Liver (tissue), 8 donors: ENCODE measurements at regions not wholly inside any gene's neighbourhood (a gene's known extent, or its start where the extent isn't known, plus 50 kb on each side); places are given as distances from the start of the nearest gene placed in this dataset.

Source experiments
- DNase-seq: peaks from one replicate; pipeline ENCODE4 v3.0.0-alpha.2; 2017; ENCODE audit warnings: low spot score
- H3K27ac ChIP-seq, 2 donors: one replicate each; pipeline ENCODE4 v1.7.0; 2013; ENCODE audit warnings: inconsistent platforms in 2 of 2, low read length in 2 of 2, control low read depth in 1 of 2, low read depth in 1 of 2, mild to moderate bottlenecking in 1 of 2
- H3K27me3 ChIP-seq, 4 donors: one replicate each; pipeline versions ENCODE4 v1.6.1 to v1.7.0; 2013; ENCODE audit warnings: low read length in 3 of 4, inconsistent platforms in 1 of 4, mild to moderate bottlenecking in 1 of 4, moderate library complexity in 1 of 4; ENCODE audit not compliant: control insufficient read depth in 4 of 4, insufficient read depth in 4 of 4
- H3K36me3 ChIP-seq, 4 donors: one replicate each; pipeline versions ENCODE4 v1.6.1 to v1.7.0; 2013; ENCODE audit warnings: low read length in 3 of 4, mild to moderate bottlenecking in 3 of 4, low read depth in 1 of 4, moderate library complexity in 1 of 4; ENCODE audit not compliant: control insufficient read depth in 4 of 4, insufficient read depth in 3 of 4
- H3K4me1 ChIP-seq, 4 donors: one replicate each; pipeline versions ENCODE4 v1.6.1 to v1.7.0; 2013; ENCODE audit warnings: low read length in 3 of 4, mild to moderate bottlenecking in 3 of 4, moderate library complexity in 1 of 4; ENCODE audit not compliant: control insufficient read depth in 4 of 4, insufficient read depth in 4 of 4
- H3K4me3 ChIP-seq, 3 donors: one replicate each; pipeline versions ENCODE4 v1.6.1 to v1.7.0; 2013; ENCODE audit warnings: low read length in 3 of 3, control low read depth in 1 of 3, low read depth in 1 of 3, mild to moderate bottlenecking in 1 of 3
- H3K9ac ChIP-seq, 2 donors: one replicate each; pipeline ENCODE4 v1.7.0; 2013; ENCODE audit warnings: low read length in 2 of 2, mild to moderate bottlenecking in 2 of 2, moderate library complexity in 2 of 2, control low read depth in 1 of 2, low read depth in 1 of 2
- H3K9me3 ChIP-seq, 4 donors: one replicate each; pipeline versions ENCODE4 v1.6.1 to v1.7.0; 2013; ENCODE audit warnings: low read length in 3 of 4; ENCODE audit not compliant: control insufficient read depth in 4 of 4
- ATF3 ChIP-seq: IDR thresholded peaks from 2 replicates; pipeline ENCODE4 v1.6.1; 2016; ENCODE audit warnings: antibody characterized with exemption
- CTCF ChIP-seq: fragments of 150-350 bp; IDR thresholded peaks from 2 replicates; pipeline ENCODE4 v1.5.1; 2017; ENCODE audit warnings: improper control_type of control experiment, low read depth, low read length; ENCODE audit not compliant: missing input control
- FOXA2 ChIP-seq: IDR thresholded peaks from 2 replicates; pipeline ENCODE4 v1.6.1; 2016; ENCODE audit warnings: antibody characterized with exemption
- HNF4A ChIP-seq, 2 donors: conservative IDR thresholded peaks; 2 replicates each; pipeline ENCODE4 v1.6.1; 2016; ENCODE audit warnings: antibody characterized with exemption in 2 of 2, mild to moderate bottlenecking in 2 of 2
- HNF4G ChIP-seq: IDR thresholded peaks from 2 replicates; pipeline ENCODE4 v1.6.1; 2016; ENCODE audit warnings: antibody characterized with exemption
- JUND ChIP-seq, 2 donors: IDR thresholded peaks; 2 replicates each; pipeline ENCODE4 v1.6.1; 2016; ENCODE audit warnings: antibody characterized with exemption in 2 of 2
- MAX ChIP-seq: IDR thresholded peaks from 2 replicates; pipeline ENCODE4 v1.6.1; 2016; ENCODE audit warnings: antibody characterized with exemption
- NR2F2 ChIP-seq: IDR thresholded peaks from 2 replicates; pipeline ENCODE4 v1.6.1; 2016; ENCODE audit warnings: antibody characterized with exemption
- RAD21 ChIP-seq, 2 donors: IDR thresholded peaks; 2 replicates each; pipeline ENCODE4 v1.6.1; 2016; ENCODE audit warnings: antibody characterized with exemption in 2 of 2, mild to moderate bottlenecking in 2 of 2
- SP1 ChIP-seq: IDR thresholded peaks from 2 replicates; pipeline ENCODE4 v1.6.1; 2018; ENCODE audit warnings: antibody characterized with exemption, mild to moderate bottlenecking
- TAF1 ChIP-seq: conservative IDR thresholded peaks from 2 replicates; pipeline ENCODE4 v1.6.1; 2016; ENCODE audit warnings: antibody characterized with exemption, mild to moderate bottlenecking
- YY1 ChIP-seq: IDR thresholded peaks from 2 replicates; pipeline ENCODE4 v1.6.1; 2016; ENCODE audit warnings: antibody characterized with exemption, mild to moderate bottlenecking
- WGBS: extraction: QIAGEN DNeasy Blood & Tissue Kit; methylation state at CpG from one replicate; pipeline ENCODE4 v1.1.7; 2013; 5-methylcytosine and 5-hydroxymethylcytosine counted together
- donor health status: healthy.
- donor health status: healthy.
- donor health status: healthy.
- donor health status: healthy.
- donor health status: healthy.

GRCh38 chr18:57207124-57207916, 60.4 kb downstream of the BOD1L2 start:
- TF ChIP-seq CTCF, result no peak
- peak in 1 of 2 donors; percentile 4 for TF ChIP-seq HNF4A (conservative IDR thresholded peaks at IDR 0.05)
- H3K9ac ChIP-seq, result no peak overlapping the region
- no peak for DNase-seq
- WGBS, result 78% methylated on average over 6 of the region's 6 CpGs
- H3K4me1 ChIP-seq, result peaks cover 0 to 3% (median 0%) of the 10 kb centered on the region in 4 donors
- H3K36me3 ChIP-seq, result no peaks in the 10 kb centered on the region
- H3K27me3 ChIP-seq, result no peaks in the 10 kb centered on the region
- H3K4me3 ChIP-seq, result no peak overlapping the region
- H3K9me3 ChIP-seq, result no peaks in the 10 kb centered on the region
- H3K27ac ChIP-seq, result no peak overlapping the region

- 73% methylated on average over 7 of the region's 7 CpGs for WGBS
- Histone ChIP-seq H3K4me1 (peaks cover 0 to 3% (median 0%) of the 10 kb centered on the region in 4 donors), H3K27me3 (no peaks in the 10 kb centered on the region), H3K9me3 (no peaks in the 10 kb centered on the region), H3K9ac (no peak overlapping the region), H3K4me3 (no peak overlapping the region), H3K36me3 (no peaks in the 10 kb centered on the region), H3K27ac (no peak overlapping the region)
- TF ChIP-seq NR2F2 (no peak), ATF3 (no peak), MAX (no peak), RAD21 (IDR thresholded peaks at IDR 0.05) (no peak), FOXA2 (no peak), JUND (IDR thresholded peaks at IDR 0.05) (no peak), SP1 (no peak), HNF4A (conservative IDR thresholded peaks at IDR 0.05) (no peak), TAF1 (no peak), YY1 (no peak)
- DNase-seq, result no peak
Measured at GRCh38 chr18:57208047-57208446, 61.2 kb downstream of the BOD1L2 start.

GRCh38 chr18:57209713-57210106, 62.8 kb downstream of the BOD1L2 start:
- Histone ChIP-seq H3K36me3 (no peaks in the 10 kb centered on the region), H3K9me3 (no peaks in the 10 kb centered on the region), H3K4me3 (no peak overlapping the region), H3K27ac (no peak overlapping the region), H3K9ac (no peak overlapping the region), H3K4me1 (peaks cover 0 to 3% (median 0%) of the 10 kb centered on the region in 4 donors), H3K27me3 (no peaks in the 10 kb centered on the region)
- WGBS, result 55% methylated on average over 10 of the region's 10 CpGs
- DNase-seq, result no peak
- TF ChIP-seq FOXA2 (no peak), HNF4G (no peak)
